ENCODE measurements at regions not wholly inside any gene's neighbourhood (a gene's known extent, or its start where the extent isn't known, plus 50 kb on each side); places are given as distances from the start of the nearest gene placed in this dataset.

DNA sequence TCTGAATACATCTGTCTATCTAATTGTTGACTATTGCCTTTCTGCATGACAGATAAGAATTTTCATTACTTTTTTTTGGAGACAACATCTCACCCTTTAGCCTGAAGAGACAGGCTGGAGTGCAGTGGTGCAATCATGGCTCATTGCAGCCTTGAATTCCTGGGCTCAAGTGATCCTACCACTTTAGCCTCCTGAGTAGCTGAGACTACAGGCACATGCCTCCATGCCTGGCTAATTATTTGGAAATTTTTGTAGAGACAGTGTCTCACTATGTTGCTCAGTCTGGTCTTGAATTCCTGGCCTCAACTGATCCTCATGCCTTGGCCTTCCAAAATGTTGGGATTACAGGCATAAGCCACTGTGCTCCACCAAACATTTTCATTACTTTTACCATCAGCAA lies 99.8 kb upstream of the ELAC2 start:
- H3K36me3 Mint-ChIP-seq (ENCODE audit: insufficient read depth, unreplicated experiment), result no peaks in the 10 kb centered on the region
- ChIA-PET POLR2A (no interaction called here), CTCF (no interaction called here)
- no peak overlapping the region for H3K4me3 Mint-ChIP-seq (ENCODE audit: unreplicated experiment)
- intact Hi-C loops (cut with micrococcal nuclease), result loop anchor here (10.0 kb wide), 2 partner anchors 477 to 1187 kb away; partner anchors contain the start of gene HS3ST3B1
- H3K27me3 Mint-ChIP-seq (ENCODE audit: insufficient read depth, unreplicated experiment), result peaks cover 72% of the 10 kb centered on the region
- no peaks in the 10 kb centered on the region for H3K4me1 Mint-ChIP-seq (ENCODE audit: insufficient read depth, unreplicated experiment)
- no peaks in the 10 kb centered on the region for H3K9me3 Mint-ChIP-seq (ENCODE audit: unreplicated experiment)
- no peak for DNase-seq (ENCODE audit: unreplicated experiment)
- TF ChIP-seq, protein P1, sequence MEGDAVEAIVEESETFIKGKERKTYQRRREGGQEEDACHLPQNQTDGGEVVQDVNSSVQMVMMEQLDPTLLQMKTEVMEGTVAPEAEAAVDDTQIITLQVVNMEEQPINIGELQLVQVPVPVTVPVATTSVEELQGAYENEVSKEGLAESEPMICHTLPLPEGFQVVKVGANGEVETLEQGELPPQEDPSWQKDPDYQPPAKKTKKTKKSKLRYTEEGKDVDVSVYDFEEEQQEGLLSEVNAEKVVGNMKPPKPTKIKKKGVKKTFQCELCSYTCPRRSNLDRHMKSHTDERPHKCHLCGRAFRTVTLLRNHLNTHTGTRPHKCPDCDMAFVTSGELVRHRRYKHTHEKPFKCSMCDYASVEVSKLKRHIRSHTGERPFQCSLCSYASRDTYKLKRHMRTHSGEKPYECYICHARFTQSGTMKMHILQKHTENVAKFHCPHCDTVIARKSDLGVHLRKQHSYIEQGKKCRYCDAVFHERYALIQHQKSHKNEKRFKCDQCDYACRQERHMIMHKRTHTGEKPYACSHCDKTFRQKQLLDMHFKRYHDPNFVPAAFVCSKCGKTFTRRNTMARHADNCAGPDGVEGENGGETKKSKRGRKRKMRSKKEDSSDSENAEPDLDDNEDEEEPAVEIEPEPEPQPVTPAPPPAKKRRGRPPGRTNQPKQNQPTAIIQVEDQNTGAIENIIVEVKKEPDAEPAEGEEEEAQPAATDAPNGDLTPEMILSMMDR (IDR thresholded peaks at IDR 0.05; ENCODE audit: unreplicated experiment), result no peak
- no peak overlapping the region for H3K27ac Mint-ChIP-seq (ENCODE audit: low read depth, unreplicated experiment)
- no TSS peak for BruUV-seq (replicated peaks)

DNA sequence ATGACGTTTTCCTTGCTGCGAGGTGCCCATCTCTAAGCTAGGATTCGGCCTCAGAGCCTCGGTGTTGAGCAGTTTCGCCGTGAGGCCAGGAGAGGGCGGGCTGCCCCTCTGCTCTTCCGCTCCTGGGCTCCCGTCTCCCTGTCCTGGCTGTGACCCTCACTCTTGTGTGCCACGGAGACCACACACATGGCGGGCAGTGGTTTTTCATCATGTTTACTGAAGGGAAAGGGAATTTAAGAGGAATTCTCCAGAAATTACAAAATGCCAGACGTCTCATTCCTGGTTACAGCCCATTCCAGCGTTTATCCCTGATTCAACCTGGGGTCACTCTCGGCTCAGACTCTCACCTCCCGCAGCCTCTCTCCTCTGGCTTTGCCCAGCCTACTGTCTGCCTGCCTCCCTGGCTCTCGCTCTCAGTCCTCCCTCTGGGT lies 96.8 kb upstream of the ELAC2 start:
- peak; percentile 55 for DNase-seq (ENCODE audit: unreplicated experiment)
- no TSS peak for BruUV-seq (replicated peaks)
- peaks cover 64% of the 10 kb centered on the region for H3K27me3 Mint-ChIP-seq (ENCODE audit: insufficient read depth, unreplicated experiment)
- POLR2A ChIA-PET, result interaction anchor here (1.0 kb wide), 1 partner anchor 9 kb away, joined by 3 read pairs; no protein-coding TSS in a partner anchor
- no peak overlapping the region for H3K27ac Mint-ChIP-seq (ENCODE audit: low read depth, unreplicated experiment)
- intact Hi-C loops (cut with micrococcal nuclease), result loop anchor here (1.0 to 10.0 kb wide), 4 partner anchors 116 to 1190 kb away; partner anchors contain the start of gene HS3ST3B1
- CTCF ChIA-PET, result interaction anchor here (0.6 to 3.0 kb wide), 23 partner anchors 9 to 1724 kb away, joined by 3 to 10 read pairs (median 3); no protein-coding TSS in a partner anchor
- TF ChIP-seq, protein P1 (IDR thresholded peaks at IDR 0.05; ENCODE audit: unreplicated experiment), result peak; percentile 80
- no peaks in the 10 kb centered on the region for H3K36me3 Mint-ChIP-seq (ENCODE audit: insufficient read depth, unreplicated experiment)
- H3K4me1 Mint-ChIP-seq (ENCODE audit: insufficient read depth, unreplicated experiment), result no peaks in the 10 kb centered on the region
- H3K4me3 Mint-ChIP-seq (ENCODE audit: unreplicated experiment), result no peak overlapping the region
- no peaks in the 10 kb centered on the region for H3K9me3 Mint-ChIP-seq (ENCODE audit: unreplicated experiment)

DNA sequence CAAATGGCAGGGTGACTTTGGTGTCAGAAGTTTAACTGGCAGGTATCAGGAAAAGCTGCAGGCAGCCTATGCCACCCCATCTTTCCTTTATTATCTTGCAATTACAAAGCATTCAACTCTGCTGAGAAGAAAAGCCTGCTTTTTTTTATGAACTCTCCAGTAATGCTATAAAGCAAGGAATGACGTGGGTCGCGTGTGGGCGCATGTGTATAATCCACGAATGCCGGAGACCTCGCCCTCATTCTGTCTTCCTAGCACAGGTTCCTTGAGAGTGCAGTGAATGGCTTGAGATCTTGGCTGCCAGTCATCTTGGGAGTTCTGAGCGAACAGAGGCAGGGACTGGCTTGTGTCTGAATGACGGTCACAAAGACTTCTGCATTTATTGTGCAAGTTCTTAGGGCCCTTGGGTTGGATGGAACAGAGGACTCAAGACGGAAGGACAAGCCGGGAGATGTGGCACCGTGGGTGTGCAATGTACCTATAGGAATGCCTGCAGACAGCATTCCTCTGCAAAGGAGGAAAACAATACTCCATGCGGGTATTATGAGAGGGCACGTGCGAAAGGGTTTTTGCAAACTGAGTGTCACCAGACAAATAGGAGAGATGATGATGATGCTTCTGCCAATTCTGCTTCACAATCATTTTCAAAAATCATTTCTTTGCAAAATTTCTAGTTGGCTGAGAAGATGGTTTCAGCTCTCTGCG lies 96.1 kb upstream of the ELAC2 start:
- ChIA-PET CTCF (interaction anchor here (0.6 to 3.0 kb wide), 22 partner anchors 9 to 1671 kb away, joined by 3 to 10 read pairs (median 3); no protein-coding TSS in a partner anchor), POLR2A (interaction anchor here (1.0 kb wide), 1 partner anchor 10 kb away, joined by 3 read pairs; no protein-coding TSS in a partner anchor)
- H3K9me3 Mint-ChIP-seq (ENCODE audit: unreplicated experiment), result no peaks in the 10 kb centered on the region
- intact Hi-C loops (cut with micrococcal nuclease), result loop anchor here (1.0 to 10.0 kb wide), 4 partner anchors 116 to 1191 kb away; partner anchors contain the start of gene HS3ST3B1
- no peaks in the 10 kb centered on the region for H3K4me1 Mint-ChIP-seq (ENCODE audit: insufficient read depth, unreplicated experiment)
- no peak for DNase-seq (ENCODE audit: unreplicated experiment)
- H3K36me3 Mint-ChIP-seq (ENCODE audit: insufficient read depth, unreplicated experiment), result no peaks in the 10 kb centered on the region
- H3K4me3 Mint-ChIP-seq (ENCODE audit: unreplicated experiment), result no peak overlapping the region
- no peak overlapping the region for H3K27ac Mint-ChIP-seq (ENCODE audit: low read depth, unreplicated experiment)
- peaks cover 57% of the 10 kb centered on the region for H3K27me3 Mint-ChIP-seq (ENCODE audit: insufficient read depth, unreplicated experiment)
- TF ChIP-seq, protein P1 (IDR thresholded peaks at IDR 0.05; ENCODE audit: unreplicated experiment), result no peak
- no TSS peak for BruUV-seq (replicated peaks)

DNA sequence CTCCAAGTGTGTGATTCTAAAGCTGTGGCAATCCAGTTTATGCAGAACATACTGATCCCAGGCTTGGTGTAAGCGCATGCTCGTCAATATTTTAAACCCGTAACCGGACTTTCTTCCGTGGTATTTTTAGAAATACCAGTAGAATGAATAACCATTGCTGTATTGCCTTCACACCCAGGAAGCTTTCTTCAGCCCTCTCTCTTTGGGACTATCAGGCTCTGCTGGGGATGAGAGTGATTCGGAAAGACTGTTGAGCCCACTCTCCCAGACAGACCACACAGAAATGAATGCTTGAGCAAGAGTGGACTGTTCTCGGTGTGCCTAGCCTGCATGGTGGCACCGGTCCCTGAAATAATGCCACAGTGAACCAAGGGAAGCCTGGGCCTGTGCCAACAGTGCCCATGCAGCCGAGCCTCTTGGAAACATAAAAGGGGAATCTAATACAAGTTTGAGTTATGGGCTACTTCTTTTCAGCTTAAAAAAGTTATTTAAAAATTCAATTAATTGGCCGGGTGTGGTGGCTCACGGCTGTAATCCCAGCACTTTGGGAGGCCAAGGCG lies 89.9 kb upstream of the ELAC2 start:
- TF ChIP-seq, protein P1 (IDR thresholded peaks at IDR 0.05; ENCODE audit: unreplicated experiment), result no peak
- no peaks in the 10 kb centered on the region for H3K9me3 Mint-ChIP-seq (ENCODE audit: unreplicated experiment)
- H3K27me3 Mint-ChIP-seq (ENCODE audit: insufficient read depth, unreplicated experiment), result peaks cover 16% of the 10 kb centered on the region
- no peaks in the 10 kb centered on the region for H3K36me3 Mint-ChIP-seq (ENCODE audit: insufficient read depth, unreplicated experiment)
- H3K4me1 Mint-ChIP-seq (ENCODE audit: insufficient read depth, unreplicated experiment), result peaks cover 5% of the 10 kb centered on the region
- ChIA-PET CTCF (interaction anchor here (0.7 to 0.9 kb wide), 2 partner anchors 77 to 1634 kb away, joined by 4 to 6 read pairs; no protein-coding TSS in a partner anchor), POLR2A (no interaction called here)
- no peak for DNase-seq (ENCODE audit: unreplicated experiment)
- no peak overlapping the region for H3K4me3 Mint-ChIP-seq (ENCODE audit: unreplicated experiment)
- H3K27ac Mint-ChIP-seq (ENCODE audit: low read depth, unreplicated experiment), result no peak overlapping the region
- intact Hi-C loops (cut with micrococcal nuclease), result no loop called here
- BruUV-seq (replicated peaks), result no TSS peak
